Adrenal gland (tissue), 5 donors: ENCODE measurements at regions not wholly inside any gene's neighbourhood (a gene's known extent, or its start where the extent isn't known, plus 50 kb on each side); places are given as distances from the start of the nearest gene placed in this dataset.

ENCODE experiments used
- CTCF ChIP-seq, 6 experiments: fragments of 450-650 bp in 4 of 6; fragments of 200-600 bp in 2 of 6; sonication (generic) in 1 of 6; IDR thresholded peaks; 1 replicate in 5 of 6; 2 replicates in 1 of 6; pipeline versions ENCODE4 v1.5.1 to v1.8.0; 2016 to 2021; ENCODE audit warnings: antibody characterized with exemption in 6 of 6, mild to moderate bottlenecking in 2 of 6, moderate library complexity in 1 of 6
- POLR2A ChIP-seq, 2 donors: fragments of 450-650 bp; IDR thresholded peaks; one replicate each; pipeline ENCODE4 v1.6.1; 2017; ENCODE audit warnings: antibody characterized with exemption in 2 of 2, mild to moderate bottlenecking in 2 of 2, moderate library complexity in 1 of 2
- donor health status: DM: no; HTN: no; CAD: no.

GRCh38 chr2:195450552-195451113, 206.4 kb upstream of the SLC39A10 start:
- TF ChIP-seq CTCF (IDR thresholded peaks at IDR 0.05) (no peak), POLR2A (IDR thresholded peaks at IDR 0.05) (no peak)
